Epithelial cell of esophagus (primary cell): ENCODE measurements at regions not wholly inside any gene's neighbourhood (a gene's known extent, or its start where the extent isn't known, plus 50 kb on each side); places are given as distances from the start of the nearest gene placed in this dataset.
"Not testable (repeated sequence)": the region's sequence is repeated elsewhere in the genome, so short reads cannot be mapped to it uniquely, and the experiment has no call there.

Experiments
- DNase-seq: peaks from one replicate; pipeline ENCODE4 v3.0.0; 2010; ENCODE audit warnings: low read depth
- H3K4me3 ChIP-seq: 2 replicates; pipeline ENCODE4 v1.5.1; 2011; ENCODE audit warnings: mild to moderate bottlenecking, low read length, control low read depth
- TF ChIP-seq, protein P1 (sequence below): IDR thresholded peaks from 2 replicates; pipeline ENCODE4 v1.5.1; 2011; ENCODE audit warnings: low read depth, mild to moderate bottlenecking, low read length, control low read depth, inconsistent platforms; ENCODE audit not compliant: insufficient read depth; ENCODE audit errors: missing control alignments

DNA sequence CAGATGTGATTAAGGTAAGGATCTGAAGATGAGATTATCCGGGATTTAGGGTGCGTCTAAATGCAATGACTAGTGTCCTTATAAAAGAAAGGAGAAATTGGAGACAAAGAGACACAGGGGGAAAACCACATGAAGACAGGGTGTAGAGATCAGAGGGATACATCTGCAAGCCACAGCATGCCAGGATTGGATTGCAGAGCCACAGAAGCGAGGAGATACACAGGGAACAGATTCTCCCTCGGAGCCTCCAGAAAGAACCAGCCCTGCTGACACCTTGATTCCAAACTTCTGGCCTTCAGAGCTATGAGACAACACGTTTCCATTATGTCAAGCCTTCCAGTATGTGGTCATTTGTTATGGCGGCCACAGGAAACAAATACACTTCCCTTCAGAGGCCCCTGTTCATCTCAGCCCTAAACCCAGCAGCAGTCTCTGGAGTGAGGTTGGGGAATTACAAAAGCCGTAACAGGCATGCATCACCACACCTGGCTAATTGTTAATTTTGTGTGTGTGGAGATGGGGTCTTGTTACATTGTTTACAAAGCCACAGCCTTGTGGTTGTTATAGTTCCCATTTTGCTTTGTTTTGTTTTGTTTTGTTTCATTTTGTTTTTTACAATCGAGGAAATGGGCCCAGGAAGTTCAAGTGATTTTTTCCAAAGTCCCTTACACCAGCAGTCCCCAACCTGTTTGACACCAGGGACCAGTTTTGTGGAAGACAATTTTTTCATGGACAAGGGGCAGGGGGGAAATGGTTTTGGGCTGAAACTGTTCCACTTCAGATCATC lies 51.6 kb upstream of the LYRM9 start:
- no peak overlapping the region for H3K4me3 ChIP-seq
- TF ChIP-seq, protein P1, sequence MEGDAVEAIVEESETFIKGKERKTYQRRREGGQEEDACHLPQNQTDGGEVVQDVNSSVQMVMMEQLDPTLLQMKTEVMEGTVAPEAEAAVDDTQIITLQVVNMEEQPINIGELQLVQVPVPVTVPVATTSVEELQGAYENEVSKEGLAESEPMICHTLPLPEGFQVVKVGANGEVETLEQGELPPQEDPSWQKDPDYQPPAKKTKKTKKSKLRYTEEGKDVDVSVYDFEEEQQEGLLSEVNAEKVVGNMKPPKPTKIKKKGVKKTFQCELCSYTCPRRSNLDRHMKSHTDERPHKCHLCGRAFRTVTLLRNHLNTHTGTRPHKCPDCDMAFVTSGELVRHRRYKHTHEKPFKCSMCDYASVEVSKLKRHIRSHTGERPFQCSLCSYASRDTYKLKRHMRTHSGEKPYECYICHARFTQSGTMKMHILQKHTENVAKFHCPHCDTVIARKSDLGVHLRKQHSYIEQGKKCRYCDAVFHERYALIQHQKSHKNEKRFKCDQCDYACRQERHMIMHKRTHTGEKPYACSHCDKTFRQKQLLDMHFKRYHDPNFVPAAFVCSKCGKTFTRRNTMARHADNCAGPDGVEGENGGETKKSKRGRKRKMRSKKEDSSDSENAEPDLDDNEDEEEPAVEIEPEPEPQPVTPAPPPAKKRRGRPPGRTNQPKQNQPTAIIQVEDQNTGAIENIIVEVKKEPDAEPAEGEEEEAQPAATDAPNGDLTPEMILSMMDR: no peak
- peak; percentile 27 for DNase-seq

DNA sequence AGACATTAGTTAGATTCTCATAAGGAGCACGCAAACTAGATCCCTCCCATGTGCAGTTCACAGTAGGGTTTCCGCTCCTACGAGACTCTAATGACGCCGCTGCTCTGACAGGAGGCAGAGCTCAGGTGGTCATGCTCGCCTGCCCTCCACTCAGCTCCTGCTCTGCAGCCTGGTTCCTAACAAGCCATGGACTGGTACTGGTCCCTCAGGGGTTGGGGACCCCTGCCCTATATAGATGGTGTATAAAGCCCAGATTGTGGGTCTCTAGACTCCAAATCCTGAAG lies 52.1 kb upstream of the LYRM9 start:
- no peak overlapping the region for H3K4me3 ChIP-seq
- no peak for DNase-seq
- TF ChIP-seq, protein P1: no peak

DNA sequence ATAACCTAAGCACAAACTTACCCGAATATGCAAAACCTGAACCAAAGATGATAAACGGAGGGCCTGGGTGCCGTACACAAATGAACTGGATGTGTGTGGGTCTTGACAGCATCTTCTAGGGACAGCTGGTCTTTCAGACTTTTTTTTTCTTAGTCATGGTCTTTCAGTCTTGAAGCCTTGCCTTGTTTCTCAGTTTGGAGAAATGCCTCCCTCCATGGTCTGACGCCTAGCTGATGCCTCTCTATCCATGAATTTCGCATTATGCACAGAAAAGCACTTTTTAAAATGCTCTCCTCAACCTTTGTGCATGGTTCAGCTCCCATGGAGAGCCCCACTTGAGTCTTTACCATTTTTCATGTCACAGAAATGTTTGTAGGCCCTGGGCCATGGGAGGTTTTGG lies 52.8 kb upstream of the LYRM9 start:
- DNase-seq: no peak
- H3K4me3 ChIP-seq: no peak overlapping the region
- TF ChIP-seq, protein P1: no peak

DNA sequence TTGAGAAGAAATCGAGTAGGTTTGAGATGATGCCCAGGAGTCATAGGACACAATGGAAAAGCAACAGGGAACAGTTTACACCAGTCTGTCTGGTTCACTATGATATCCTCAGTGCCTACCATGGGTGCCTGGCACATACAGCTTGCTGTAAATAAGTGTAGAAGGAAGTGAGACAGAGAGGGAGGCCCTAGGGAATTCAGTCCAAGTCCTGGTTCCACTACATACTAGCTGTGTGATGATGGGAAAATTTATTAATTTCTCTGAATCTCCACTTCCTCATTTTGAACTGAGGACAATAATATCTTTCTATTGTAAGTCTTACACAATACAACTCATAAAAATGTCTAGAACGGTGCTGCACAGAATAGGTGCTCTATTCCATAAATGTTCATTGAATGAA lies 53.3 kb upstream of the LYRM9 start:
- DNase-seq: no peak

DNA sequence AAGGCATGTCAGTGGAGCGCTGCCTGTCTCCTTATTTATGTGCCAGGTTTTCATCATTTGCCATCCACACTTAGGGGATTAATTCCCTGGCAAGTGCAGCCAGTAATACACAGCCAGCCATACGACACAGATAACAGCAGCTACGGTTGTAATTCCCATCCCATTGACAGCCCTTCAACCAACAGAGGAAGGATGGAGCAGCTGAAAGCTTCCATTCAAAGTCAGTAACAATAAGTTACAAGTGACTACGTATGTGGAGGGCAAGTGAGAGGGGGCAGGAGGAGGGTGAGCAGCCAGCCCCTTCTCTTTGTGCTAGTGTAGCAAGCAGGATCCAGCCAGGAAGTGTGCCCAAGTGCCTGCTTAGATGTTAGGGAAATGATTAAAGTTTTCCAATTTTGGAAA lies 53.8 kb upstream of the LYRM9 start:
- TF ChIP-seq, protein P1: no peak
- H3K4me3 ChIP-seq: no peak overlapping the region

More for the DNA sequence above, 53.3 kb upstream of the LYRM9 start:
- TF ChIP-seq, protein P1: no peak
- H3K4me3 ChIP-seq: no peak overlapping the region

DNA sequence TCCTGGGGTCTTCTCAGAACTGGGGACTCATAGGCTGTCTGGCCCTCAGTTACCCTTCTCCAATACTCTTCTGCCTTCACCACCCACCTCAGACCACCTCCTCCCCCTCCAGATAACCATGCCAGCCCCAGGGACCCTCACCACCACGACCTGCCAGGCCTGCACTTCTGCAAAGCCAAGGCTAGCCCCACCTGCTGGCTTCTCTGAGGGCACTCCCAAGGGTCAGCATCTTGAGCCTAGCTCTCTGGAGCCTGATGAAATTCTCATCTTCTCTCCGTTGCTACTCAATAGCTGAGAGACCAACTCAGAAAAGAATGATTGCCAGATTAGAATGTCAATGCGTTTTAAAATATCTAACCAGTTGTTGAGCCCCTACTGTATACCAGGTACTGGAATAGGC lies 56.1 kb upstream of the LYRM9 start:
- no peak overlapping the region for H3K4me3 ChIP-seq
- no peak for DNase-seq
- TF ChIP-seq, protein P1: no peak

More for the DNA sequence above, 53.8 kb upstream of the LYRM9 start:
- no peak for DNase-seq

DNA sequence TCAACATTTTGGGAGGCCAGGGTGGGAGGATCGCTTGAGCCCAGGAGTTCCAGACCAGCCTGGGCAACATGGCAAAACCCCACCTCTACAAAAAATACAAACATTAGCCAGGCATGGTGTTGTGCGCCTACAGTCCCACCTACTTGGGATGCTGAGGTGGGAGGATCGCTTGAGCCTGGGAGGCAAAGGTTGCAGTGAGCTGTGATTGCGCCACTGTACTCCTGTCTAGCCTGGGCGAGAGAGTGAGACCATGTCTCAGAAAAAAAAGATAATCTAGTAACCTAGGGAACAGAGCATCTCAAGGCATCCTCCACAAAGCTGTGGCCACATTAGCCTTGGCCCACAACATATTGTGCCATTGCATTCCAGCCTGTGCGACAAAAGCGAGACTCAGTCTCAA lies 57.1 kb upstream of the LYRM9 start:
- not testable (repeated sequence) for H3K4me3 ChIP-seq, DNase-seq
